DOHH2 (cell line): ENCODE measurements at regions not wholly inside any gene's neighbourhood (a gene's known extent, or its start where the extent isn't known, plus 50 kb on each side); places are given as distances from the start of the nearest gene placed in this dataset.

Experiments used
- H3F3A ChIP-seq: fragments of 200-600 bp; sonication (generic), shearing (Covaris generic); 2 replicates; pipeline ENCODE4 v1.6.0; 2016; ENCODE audit warnings: antibody characterized with exemption, mild to moderate bottlenecking; ENCODE audit not compliant: control insufficient read depth, insufficient read depth
- H3K27ac ChIP-seq: fragments of 200-600 bp; sonication (generic); 2 replicates; pipeline ENCODE4 v1.5.1; 2014; ENCODE audit warnings: low read depth, mild to moderate bottlenecking, low read length, moderate library complexity
- H3K27me3 ChIP-seq: fragments of 200-600 bp; sonication (generic); 2 replicates; pipeline ENCODE4 v1.6.1; 2014; ENCODE audit warnings: mild to moderate bottlenecking, low read length, mixed read lengths; ENCODE audit not compliant: control insufficient read depth
- H3K36me3 ChIP-seq: fragments of 200-600 bp; sonication (generic); 2 replicates; pipeline ENCODE4 v1.6.1; 2014; ENCODE audit warnings: mild to moderate bottlenecking, low read length, moderate library complexity, mixed read lengths; ENCODE audit not compliant: control insufficient read depth
- H3K4me1 ChIP-seq: fragments of 200-600 bp; sonication (generic); 2 replicates; pipeline ENCODE4 v1.6.1; 2014; ENCODE audit warnings: mild to moderate bottlenecking, low read length, mixed read lengths; ENCODE audit not compliant: control insufficient read depth
- H3K4me2 ChIP-seq: fragments of 200-600 bp; sonication (generic); 2 replicates; pipeline ENCODE4 v1.6.0; 2014; ENCODE audit warnings: mild to moderate bottlenecking, low read length, moderate library complexity
- H3K4me3 ChIP-seq: fragments of 200-600 bp; sonication (generic); 2 replicates; pipeline ENCODE4 v1.5.1; 2014; ENCODE audit warnings: mild to moderate bottlenecking, low read length, mixed read lengths
- H3K79me2 ChIP-seq: fragments of 200-600 bp; sonication (generic); 2 replicates; pipeline ENCODE4 v1.6.1; 2014; ENCODE audit warnings: mild to moderate bottlenecking, low read length, mixed read lengths; ENCODE audit not compliant: control insufficient read depth
- H3K9me2 ChIP-seq: fragments of 200-600 bp; sonication (generic); replicated peaks from 2 replicates; pipeline ENCODE4 v1.6.1; 2014; ENCODE audit warnings: mild to moderate bottlenecking, low read length, mixed read lengths; ENCODE audit not compliant: control insufficient read depth
- H3K9me3 ChIP-seq: fragments of 200-600 bp; sonication (generic); 2 replicates; pipeline ENCODE4 v1.6.1; 2014; ENCODE audit warnings: antibody characterized with exemption, low read length, mixed read lengths; ENCODE audit not compliant: control insufficient read depth, insufficient read depth
- H4K20me1 ChIP-seq: fragments of 200-600 bp; sonication (generic); 2 replicates; pipeline ENCODE4 v1.6.0; 2014; ENCODE audit warnings: low read depth, mild to moderate bottlenecking, antibody characterized with exemption, low read length, moderate library complexity; ENCODE audit not compliant: control insufficient read depth, insufficient read depth
- EZH2phosphoT487 ChIP-seq: fragments of 200-600 bp; sonication (generic); IDR thresholded peaks from 2 replicates; pipeline ENCODE4 v1.6.1; 2017; ENCODE audit warnings: borderline replicate concordance, mild to moderate bottlenecking, antibody characterized with exemption, low read length, moderate library complexity, mixed read lengths
- TF ChIP-seq, protein P1 (sequence below): fragments of 200-600 bp; sonication (generic); IDR thresholded peaks from one replicate; pipeline ENCODE4 v1.5.1; 2014; ENCODE audit warnings: antibody characterized with exemption, mild to moderate bottlenecking, low read depth, low read length; ENCODE audit not compliant: poor library complexity, severe bottlenecking

- Histone ChIP-seq H3K4me3 (no peak overlapping the region), H3K9me3 (no peaks in the 10 kb centered on the region), H3K27ac (no peak overlapping the region), H3K36me3 (no peaks in the 10 kb centered on the region), H3K79me2 (no peaks in the 10 kb centered on the region), H3K4me2 (no peak overlapping the region), H3K4me1 (no peaks in the 10 kb centered on the region), H4K20me1 (no peaks in the 10 kb centered on the region), H3K27me3 (no peaks in the 10 kb centered on the region), H3K9me2 (no peaks in the 10 kb centered on the region), H3F3A (no peaks in the 10 kb centered on the region)
- TF ChIP-seq EZH2phosphoT487 = no peak
- TF ChIP-seq, protein P1, sequence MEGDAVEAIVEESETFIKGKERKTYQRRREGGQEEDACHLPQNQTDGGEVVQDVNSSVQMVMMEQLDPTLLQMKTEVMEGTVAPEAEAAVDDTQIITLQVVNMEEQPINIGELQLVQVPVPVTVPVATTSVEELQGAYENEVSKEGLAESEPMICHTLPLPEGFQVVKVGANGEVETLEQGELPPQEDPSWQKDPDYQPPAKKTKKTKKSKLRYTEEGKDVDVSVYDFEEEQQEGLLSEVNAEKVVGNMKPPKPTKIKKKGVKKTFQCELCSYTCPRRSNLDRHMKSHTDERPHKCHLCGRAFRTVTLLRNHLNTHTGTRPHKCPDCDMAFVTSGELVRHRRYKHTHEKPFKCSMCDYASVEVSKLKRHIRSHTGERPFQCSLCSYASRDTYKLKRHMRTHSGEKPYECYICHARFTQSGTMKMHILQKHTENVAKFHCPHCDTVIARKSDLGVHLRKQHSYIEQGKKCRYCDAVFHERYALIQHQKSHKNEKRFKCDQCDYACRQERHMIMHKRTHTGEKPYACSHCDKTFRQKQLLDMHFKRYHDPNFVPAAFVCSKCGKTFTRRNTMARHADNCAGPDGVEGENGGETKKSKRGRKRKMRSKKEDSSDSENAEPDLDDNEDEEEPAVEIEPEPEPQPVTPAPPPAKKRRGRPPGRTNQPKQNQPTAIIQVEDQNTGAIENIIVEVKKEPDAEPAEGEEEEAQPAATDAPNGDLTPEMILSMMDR = no peak
Observed at GRCh38 chr3:99186016-99186415, 284.5 kb upstream of the DCBLD2 start.

GRCh38 chr3:99176169-99176964 lies 274.9 kb upstream of the DCBLD2 start:
- Histone ChIP-seq H3K27me3 (no peaks in the 10 kb centered on the region), H3K79me2 (no peaks in the 10 kb centered on the region), H4K20me1 (no peaks in the 10 kb centered on the region), H3K9me2 (no peaks in the 10 kb centered on the region), H3K4me2 (no peak overlapping the region), H3K27ac (no peak overlapping the region), H3K4me3 (no peak overlapping the region), H3K36me3 (no peaks in the 10 kb centered on the region), H3K4me1 (no peaks in the 10 kb centered on the region), H3K9me3 (no peaks in the 10 kb centered on the region), H3F3A (no peaks in the 10 kb centered on the region)
- no peak for TF ChIP-seq EZH2phosphoT487

- H3K4me1 ChIP-seq = no peaks in the 10 kb centered on the region
- no peaks in the 10 kb centered on the region for H3K27me3 ChIP-seq
- H3K36me3 ChIP-seq = no peaks in the 10 kb centered on the region
- H3F3A ChIP-seq = no peaks in the 10 kb centered on the region
- TF ChIP-seq EZH2phosphoT487 = no peak
- TF ChIP-seq, protein P1 = no peak
- no peak overlapping the region for H3K27ac ChIP-seq
- no peak overlapping the region for H3K4me2 ChIP-seq
- no peaks in the 10 kb centered on the region for H3K9me2 ChIP-seq
- H3K4me3 ChIP-seq = no peak overlapping the region
- no peaks in the 10 kb centered on the region for H3K79me2 ChIP-seq
- no peaks in the 10 kb centered on the region for H4K20me1 ChIP-seq
- H3K9me3 ChIP-seq = no peaks in the 10 kb centered on the region
Observed at GRCh38 chr3:99175276-99175812, 273.8 kb upstream of the DCBLD2 start.
